Activated CD4-positive, alpha-beta T cell treated with anti-CD3 and anti-CD28 coated beads for 48 hours (primary cell): ENCODE measurements at regions not wholly inside any gene's neighbourhood (a gene's known extent, or its start where the extent isn't known, plus 50 kb on each side); places are given as distances from the start of the nearest gene placed in this dataset.

Experiments
- DNase-seq: peaks from one replicate; pipeline ENCODE4 v3.0.0-alpha.2; 2020

GRCh38 chr15:70195587-70196305, 98.0 kb upstream of the TLE3 start:
- no peak for DNase-seq

GRCh38 chr15:70195171-70195570, 97.5 kb upstream of the TLE3 start:
- no peak for DNase-seq

- no peak for DNase-seq
These were observed 96.5 kb upstream of the TLE3 start for GRCh38 chr15:70194266-70194665.

- DNase-seq: no peak
These were observed 96.0 kb upstream of the TLE3 start for GRCh38 chr15:70193734-70194133.

GRCh38 chr15:70192490-70192889, 94.8 kb upstream of the TLE3 start:
- DNase-seq: no peak

GRCh38 chr15:70192041-70192440, 94.3 kb upstream of the TLE3 start:
- no peak for DNase-seq

- DNase-seq: no peak
These were observed 93.2 kb upstream of the TLE3 start for GRCh38 chr15:70190965-70191364.

GRCh38 chr15:70189826-70190695, 92.3 kb upstream of the TLE3 start:
- DNase-seq: no peak

- DNase-seq: no peak
These were observed 90.6 kb upstream of the TLE3 start for GRCh38 chr15:70188286-70188685.

GRCh38 chr15:70187331-70187730, 89.6 kb upstream of the TLE3 start:
- DNase-seq: no peak

- no peak for DNase-seq
These were observed 88.4 kb upstream of the TLE3 start for GRCh38 chr15:70186152-70186551.

GRCh38 chr15:70185251-70185711, 87.6 kb upstream of the TLE3 start:
- no peak for DNase-seq

GRCh38 chr15:70182858-70183695, 85.4 kb upstream of the TLE3 start:
- DNase-seq: no peak

- DNase-seq: no peak
These were observed 84.0 kb upstream of the TLE3 start for GRCh38 chr15:70181626-70182255.

GRCh38 chr15:70180186-70180875, 82.6 kb upstream of the TLE3 start:
- no peak for DNase-seq

- no peak for DNase-seq
These were observed 81.7 kb upstream of the TLE3 start for GRCh38 chr15:70179309-70179892.

GRCh38 chr15:70178335-70179084, 80.8 kb upstream of the TLE3 start:
- DNase-seq: no peak

- DNase-seq: no peak
These were observed 75.0 kb upstream of the TLE3 start for GRCh38 chr15:70172566-70173225.

GRCh38 chr15:70172124-70172523, 74.4 kb upstream of the TLE3 start:
- no peak for DNase-seq

GRCh38 chr15:70171256-70171886, 73.7 kb upstream of the TLE3 start:
- DNase-seq: no peak
